NB4 (cell line): ENCODE measurements at regions not wholly inside any gene's neighbourhood (a gene's known extent, or its start where the extent isn't known, plus 50 kb on each side); places are given as distances from the start of the nearest gene placed in this dataset.

Experiments used
- CTCF ChIP-seq: IDR thresholded peaks from one replicate; pipeline ENCODE4 v1.5.1; 2012; ENCODE audit warnings: low read depth, low read length
- POLR2A ChIP-seq: IDR thresholded peaks from 2 replicates; pipeline ENCODE4 v1.6.1; 2011; ENCODE audit warnings: mild to moderate bottlenecking; ENCODE audit not compliant: insufficient read length; ENCODE audit errors: extremely low read depth

GRCh38 chr4:104169437-104169836, 325.3 kb downstream of the CXXC4 start:
- TF ChIP-seq CTCF: no peak
- no peak for TF ChIP-seq POLR2A
